HG02840 (cell line): ENCODE measurements at regions not wholly inside any gene's neighbourhood (a gene's known extent, or its start where the extent isn't known, plus 50 kb on each side); places are given as distances from the start of the nearest gene placed in this dataset.
"Not testable (repeated sequence)": the region's sequence is repeated elsewhere in the genome, so short reads cannot be mapped to it uniquely, and the experiment has no call there.

ENCODE experiments used
- ATAC-seq: cut with Tn5 transposase; IDR thresholded peaks from one replicate; pipeline ENCODE4 v1.9.1; 2021; ENCODE audit warnings: mild to moderate bottlenecking, moderate library complexity, moderate number of reproducible peaks; ENCODE audit not compliant: unreplicated experiment, low FRiP score

DNA sequence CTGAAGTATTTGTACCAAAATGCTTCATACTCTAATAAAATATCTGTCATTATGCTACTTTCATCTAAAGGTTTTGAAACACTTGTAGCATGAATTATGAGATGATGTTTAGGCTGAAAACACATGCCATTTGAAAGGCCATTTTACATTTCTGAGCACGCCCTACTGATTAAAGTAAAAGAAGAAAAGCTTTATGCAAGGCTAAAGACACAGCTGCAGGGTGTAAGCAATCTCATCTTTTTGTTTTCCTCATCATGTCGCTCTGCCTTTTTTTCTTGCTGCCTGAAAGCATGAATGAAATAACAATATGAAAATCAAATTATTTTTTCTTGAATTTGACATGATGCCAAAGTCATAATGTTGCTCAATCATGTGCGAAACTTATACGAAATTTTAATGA, 148.6 kb upstream of the ARG1 start:
- ATAC-seq = no peak

DNA sequence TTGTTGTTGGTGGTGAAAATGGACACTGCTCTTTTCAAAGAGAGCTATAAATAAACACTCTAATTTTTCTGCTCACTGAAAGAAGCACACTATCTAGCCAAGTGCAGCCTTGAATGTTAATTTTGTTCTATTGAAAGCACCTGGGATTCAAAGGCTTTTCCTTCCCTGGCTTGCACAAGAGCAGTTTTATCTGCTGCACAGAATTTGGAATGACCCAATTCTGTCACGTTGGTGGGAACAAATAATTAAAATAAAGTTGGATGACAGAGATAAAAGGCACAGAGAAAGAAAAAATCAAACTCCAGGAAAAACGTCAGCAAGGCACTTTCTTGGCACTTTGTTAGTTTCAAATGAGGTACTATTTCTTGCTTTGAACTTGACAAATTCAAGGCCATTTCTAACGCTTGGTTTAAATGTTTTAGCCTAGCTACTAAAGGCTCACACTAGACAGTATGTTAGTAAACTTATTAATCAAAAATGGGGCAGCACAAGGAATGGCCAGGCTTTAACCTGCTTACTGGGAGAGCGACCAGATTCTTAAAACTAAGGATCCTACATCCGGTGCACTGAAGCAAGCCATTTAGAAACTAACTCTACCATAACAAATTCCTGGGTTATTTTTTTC, 145.5 kb upstream of the ARG1 start:
- no peak for ATAC-seq

DNA sequence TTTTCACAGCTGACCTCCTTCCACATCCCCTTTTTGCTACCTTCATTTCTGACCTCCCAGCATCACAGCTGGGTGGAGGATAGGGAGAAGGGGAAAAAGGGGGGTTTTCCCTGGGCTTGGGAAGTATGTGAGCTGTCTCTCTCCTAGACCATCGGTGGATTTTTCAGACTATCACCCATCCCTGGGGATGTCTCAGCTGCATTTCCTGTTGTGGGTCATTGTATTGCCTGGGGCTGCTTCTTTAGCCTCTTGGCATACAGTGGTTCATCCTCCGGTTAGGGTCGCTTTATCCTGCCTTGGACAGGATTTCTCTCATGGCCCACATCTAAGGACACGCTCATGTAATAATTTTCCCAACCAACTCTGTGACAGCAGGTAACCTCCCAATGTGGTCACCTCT, 142.5 kb upstream of the ARG1 start:
- ATAC-seq = no peak

DNA sequence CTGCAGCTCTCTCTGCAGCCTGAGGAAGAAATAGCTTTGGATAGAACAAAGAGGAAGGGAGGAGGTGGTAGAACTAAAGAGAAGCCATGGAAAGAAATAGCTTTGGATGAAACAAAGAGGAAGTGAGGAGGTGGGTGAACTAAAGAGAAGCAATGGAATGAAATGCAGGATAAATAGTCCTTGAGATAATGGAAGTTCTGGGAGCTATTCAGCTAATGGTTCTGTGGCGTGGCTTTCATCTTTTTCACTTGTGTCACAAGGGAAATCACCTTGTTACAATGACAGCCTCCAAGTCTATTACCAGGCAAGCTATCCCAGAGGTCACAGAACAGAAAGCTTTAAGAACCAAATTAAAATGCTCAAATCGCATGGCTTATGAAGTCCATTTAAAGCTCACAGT, 141.3 kb upstream of the ARG1 start:
- no peak for ATAC-seq

DNA sequence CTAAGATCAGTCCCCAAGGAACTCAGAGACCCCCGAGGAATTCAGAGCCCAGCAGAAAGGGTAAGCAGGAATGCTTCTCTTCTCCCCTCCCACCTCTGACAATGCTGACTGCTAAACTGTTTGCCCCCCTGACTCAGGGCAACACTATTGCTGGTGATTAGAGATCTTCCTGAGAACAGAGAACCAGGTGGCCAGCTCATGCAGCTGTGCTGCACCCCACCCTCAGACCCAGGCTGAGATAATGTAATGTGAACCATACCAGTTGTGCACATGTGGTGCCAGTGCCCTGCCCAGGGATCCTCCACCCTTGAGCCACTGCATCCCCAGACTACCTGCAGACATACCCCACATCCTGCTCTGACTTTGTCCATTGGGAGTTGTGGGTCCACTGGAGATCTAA, 139.1 kb upstream of the ARG1 start:
- ATAC-seq = no peak

DNA sequence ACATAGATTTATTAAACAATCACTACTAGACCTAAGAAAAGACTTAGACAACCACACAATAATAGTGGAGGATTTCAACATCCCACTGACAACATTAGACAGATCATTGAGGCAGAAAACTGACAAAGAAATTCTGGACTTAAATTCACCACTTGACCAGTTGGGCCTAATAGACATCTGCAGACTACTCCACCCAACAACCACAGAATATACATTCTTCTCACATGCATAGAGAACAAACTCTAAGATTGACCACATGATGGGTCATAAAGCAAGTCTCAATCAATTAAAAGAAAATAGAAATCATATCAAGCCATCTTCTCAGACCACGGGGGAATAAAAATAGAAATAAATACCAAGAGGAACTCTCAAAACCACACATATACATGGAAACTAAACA, 136.7 kb upstream of the ARG1 start:
- no peak for ATAC-seq

DNA sequence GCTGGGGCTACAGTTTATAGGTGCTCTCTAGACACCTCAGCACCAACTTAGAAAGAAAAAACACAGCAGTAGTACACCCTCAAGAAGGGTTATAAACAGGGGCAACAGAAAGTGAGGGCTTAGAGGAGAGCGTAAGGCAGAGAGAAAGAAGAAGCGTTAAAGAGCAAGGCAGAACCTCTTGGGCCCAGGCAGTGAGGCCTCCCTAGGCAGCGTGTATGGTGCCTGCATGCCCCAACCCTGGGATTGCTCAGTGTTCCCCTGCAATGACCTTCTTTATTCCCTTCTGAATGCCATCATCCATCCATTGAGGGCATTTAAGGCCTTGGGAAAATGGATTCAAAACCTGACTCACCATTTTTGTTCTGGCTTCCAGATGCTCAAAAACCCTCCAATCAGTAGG, 130.0 kb upstream of the ARG1 start:
- no peak for ATAC-seq

DNA sequence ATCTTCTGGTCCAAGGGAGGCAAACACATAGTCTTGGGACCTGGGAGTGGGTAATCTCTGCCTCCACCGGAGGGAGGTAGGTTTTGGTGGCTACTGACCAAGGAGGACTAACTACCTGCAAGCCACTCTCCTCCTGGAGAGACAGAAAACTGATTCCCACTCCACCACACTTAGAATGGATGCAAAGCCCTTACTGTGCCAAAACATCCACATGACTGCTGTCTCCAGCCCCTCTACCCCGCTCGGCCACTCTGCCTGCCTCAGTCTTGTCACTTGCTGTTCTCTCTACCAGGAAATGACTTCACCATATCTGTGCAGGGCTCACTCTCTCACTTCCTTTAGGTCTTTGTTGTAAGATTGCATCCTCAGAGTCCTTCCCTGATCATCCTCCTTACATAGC, 129.5 kb upstream of the ARG1 start:
- no peak for ATAC-seq

DNA sequence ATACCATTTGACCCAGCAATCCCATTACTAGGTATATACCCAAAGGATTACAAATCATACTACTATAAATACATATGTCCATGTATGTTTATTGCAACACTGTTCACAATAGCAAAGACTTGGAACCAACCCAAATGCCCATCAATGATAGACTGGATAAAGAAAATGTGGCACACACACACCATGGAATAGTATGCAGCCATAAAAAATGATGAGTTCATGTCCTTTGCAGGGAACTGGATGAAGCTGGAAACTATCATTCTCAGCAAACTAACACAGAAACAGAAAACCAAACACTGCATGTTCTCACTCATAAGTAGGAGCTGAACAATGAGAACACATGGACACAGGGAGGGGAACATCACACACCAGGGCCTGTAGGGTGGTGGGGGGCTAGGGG, 127.7 kb upstream of the ARG1 start:
- not testable (repeated sequence) for ATAC-seq

DNA sequence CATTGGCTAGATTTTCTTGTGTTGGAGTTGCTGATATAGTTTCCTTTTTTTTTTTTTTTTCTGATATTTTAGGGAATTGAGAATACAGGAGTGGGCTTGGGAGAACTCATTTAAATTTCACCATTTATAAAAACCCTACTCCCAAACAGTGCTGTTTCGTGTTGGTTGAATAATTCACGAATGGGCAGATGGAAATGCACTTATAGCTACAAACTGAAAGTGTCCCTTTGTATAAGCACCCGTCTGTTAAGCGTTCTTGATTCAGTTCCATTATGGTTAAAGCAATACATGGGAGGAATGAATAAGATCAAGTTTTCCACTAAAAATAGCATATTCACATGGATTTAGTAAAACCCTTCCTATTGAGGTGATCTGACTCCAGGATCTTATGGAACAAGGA, 122.2 kb upstream of the ARG1 start:
- ATAC-seq = no peak

DNA sequence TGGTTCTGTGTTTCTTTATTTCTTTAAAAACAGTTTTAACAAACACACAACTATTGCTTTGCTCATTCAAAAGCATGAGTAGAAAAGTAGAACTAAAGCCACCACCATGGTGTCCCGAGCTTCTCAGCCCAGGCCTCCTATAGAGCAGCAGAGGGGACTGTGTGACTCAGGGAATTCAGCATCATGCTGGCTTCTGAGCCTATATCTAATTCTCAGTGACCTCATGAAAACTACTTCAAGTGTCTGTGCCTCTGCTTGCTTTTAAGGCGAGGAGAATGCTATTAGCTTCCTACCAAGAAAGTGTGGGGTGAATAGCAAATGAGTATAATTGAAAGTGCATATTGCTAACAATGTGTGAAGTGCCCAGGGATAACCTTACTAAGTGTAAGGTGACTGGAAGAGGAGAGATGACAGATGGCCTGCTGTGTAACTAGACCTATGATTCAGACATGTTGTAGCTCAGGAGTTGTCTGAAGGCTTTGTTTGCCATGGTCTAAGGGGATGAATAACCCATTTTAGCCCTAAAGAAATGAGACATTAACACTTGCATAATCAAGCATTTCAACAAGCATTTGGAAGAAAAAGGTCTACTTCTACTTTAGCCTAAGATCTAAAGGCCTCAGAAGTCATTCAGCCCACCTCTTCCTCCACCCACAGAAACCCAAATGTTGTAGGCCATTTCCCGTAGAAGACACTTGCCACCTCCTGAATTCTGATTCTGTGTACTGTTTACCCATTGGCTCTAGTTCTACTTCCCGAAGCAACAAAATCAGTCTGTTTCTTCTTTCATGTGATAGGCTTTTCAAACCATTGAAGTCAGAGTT, 121.5 kb upstream of the ARG1 start:
- ATAC-seq = no peak

DNA sequence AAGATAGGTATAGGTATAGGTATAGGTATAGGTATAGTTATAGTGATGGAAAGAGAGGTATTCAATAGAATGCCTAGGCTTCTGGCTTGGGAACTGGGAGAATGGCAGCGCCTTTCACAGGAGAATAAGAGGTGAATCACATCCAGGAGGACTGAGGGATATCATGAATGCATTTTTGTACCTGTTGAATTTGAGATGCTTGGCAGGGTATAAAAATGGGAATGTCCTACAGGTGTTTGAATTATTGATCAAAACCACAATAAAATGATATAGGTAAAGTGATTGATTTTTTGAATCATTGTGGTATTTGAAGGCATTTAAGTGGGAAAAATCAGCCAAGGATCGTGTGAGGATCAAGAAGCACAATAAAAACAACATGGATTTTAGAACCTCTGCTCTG, 119.2 kb upstream of the ARG1 start:
- ATAC-seq = no peak

DNA sequence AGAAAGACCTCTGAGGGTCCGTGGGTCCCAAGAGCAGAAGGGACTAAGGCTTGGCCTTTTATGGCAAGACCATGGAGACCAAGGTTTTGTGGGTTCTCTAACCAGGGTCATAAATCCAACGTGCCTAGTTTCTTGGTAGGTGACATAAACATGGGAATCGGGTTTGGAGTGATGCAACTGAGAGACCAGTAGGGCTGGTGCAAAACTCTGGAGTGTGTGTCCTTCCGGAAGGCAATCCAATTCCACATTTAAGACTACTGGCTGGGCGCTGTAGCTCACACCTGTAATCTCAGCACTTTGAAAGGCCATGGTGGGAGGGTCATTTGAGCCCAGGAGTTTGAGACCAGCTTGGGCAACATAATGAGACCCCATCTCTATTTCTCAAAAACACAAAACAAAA, 116.5 kb upstream of the ARG1 start:
- no peak for ATAC-seq

DNA sequence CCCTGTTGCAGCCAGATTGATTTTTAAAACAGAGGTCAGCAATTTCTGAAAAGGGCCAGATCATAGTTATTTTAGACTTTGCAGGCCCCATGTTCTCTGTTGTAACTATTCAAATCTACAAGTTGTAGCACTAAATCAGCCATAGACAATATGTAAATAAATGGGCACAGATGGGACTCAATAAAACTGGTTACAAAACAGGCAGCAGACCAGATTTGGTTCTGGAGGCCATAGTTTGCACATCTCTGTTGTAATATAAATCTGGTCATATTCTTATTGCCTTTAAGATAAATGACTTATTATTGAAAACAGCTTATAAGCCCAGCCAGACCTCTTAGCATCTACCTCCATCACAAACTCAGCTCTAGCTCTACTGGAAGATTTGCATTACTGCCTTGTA, 114.0 kb upstream of the ARG1 start:
- no peak for ATAC-seq

DNA sequence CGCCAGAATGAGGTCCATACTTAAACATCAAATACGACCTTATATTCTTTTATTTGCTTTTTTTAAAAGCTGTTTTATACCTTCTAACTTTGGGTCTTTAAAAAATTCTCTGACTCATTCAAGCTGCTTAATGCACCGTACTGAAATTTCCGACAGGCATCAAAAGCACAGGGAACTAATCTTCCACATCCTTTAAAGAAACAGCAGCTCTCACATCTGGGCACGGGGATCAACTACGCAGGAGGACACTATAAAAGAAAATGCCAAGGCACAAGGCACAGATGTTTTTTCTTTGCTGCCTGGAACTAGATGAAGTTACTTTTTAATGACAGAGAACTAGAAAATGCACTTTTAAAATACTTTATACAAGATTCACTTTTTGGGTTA, 112.4 kb upstream of the ARG1 start:
- no peak for ATAC-seq

DNA sequence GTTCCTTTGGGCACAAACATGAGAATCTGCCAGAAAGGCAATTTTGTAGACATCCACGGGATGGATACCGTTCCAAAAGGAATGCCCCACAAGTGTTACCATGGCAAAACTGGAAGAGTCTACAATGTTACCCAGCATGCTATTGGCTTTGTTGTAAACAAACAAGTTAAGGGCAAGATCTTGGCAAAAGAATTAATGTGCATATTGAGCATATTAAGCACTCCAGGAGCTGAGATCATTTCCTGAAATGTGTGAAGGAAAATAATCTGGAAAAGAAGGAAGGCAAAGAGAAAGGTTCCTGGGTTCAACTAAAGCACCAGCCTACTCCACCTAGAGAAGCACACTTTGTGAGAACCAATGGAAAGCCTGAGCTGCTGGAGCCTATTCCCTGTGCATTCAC, 103.9 kb upstream of the ARG1 start:
- ATAC-seq = no peak

DNA sequence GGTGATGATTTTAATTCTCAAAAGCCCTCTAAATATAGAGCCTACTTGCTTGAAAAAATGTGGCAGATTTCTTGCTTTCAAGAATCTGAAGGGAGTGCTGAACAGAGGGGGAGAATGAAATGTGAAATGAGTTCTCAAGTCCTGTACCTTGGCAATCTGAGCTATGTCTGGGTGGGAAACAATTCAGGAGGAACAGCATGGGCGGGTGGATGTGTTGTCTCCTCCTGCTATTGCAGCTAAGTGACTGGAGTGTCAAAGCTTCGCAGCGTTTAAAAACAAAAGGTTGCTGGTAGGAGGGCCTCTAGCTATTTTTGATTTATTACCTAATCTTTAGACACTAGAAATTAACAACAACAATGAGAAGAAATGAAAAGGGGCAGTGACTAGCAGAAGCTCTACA, 102.5 kb upstream of the ARG1 start:
- no peak for ATAC-seq

DNA sequence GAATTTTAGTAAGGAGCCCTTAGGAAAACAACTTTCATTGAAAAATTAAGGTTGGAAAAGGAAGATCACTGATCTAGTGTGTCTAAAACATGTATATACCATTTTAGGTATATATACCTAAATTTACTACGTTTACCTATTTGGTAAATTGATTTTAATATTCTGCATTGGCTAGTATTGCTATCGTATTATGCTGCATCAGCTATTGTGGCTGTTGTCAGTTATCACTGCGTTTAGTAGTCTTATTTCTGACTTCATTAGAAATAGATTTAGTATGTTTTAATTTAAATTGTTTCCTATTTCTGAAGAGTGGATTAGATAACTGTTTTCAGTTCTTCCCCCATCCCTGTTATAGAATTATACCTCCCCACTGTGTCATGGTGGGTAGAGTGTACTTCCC, 101.7 kb upstream of the ARG1 start:
- no peak for ATAC-seq

DNA sequence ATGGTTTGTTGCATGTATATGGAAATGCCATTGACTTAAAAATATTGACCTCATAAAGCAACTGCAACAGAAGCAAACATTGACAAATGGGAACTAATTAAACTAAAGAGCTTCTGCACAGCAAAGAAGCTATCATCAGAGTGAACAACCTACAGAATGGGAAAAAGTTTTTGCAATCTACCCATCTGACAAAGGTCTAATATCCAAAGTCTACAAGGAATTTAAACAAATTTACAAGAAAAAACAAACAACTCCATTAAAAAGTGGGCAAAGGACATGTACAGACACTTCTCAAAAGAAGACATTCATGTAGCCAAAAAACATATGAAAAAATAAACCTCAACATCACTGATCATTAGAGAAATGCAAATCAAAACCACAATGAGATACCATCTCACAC, 99.7 kb upstream of the ARG1 start:
- ATAC-seq = not testable (repeated sequence)

DNA sequence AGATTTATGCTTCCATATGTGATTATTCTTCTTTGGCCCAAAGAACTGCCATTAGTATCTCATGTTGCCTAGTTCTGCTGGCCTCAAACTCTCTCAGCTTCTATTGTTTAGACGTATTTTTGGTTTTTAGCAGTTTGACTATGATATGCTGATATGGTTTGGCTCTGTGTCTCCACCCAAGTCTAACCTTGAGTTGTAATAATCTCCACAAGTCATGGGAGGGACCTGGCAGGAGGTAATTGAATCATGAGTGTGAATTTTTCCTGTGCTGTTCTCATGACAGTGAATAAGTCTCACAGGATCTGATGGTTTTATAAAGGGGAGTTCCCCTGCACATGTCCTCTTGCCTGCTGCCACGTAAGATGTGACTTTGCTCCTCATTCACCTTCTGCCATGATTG, 96.7 kb upstream of the ARG1 start:
- ATAC-seq = no peak

DNA sequence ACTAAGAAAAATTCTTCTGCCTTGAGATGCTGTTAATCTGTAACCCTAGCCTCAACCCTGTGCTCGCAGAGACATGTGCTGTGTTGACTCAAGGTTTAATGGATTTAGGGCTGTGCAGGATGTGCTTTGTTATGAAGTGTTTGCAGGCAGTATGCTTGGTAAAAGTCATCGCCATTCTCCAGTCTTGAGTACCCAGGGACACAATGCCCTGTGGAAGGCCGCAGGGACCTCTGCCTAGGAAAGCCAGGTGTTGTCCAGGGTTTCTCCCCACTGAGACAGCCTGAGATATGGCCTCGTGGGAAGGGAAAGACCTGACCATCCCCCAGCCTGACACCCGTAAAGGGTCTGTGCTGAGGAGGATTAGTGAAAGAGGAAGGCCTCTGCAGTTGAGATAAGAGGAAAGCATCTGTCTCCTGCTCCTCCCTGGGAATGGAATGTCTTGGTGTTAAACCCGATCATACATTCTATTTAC, 94.2 kb upstream of the ARG1 start:
- not testable (repeated sequence) for ATAC-seq

DNA sequence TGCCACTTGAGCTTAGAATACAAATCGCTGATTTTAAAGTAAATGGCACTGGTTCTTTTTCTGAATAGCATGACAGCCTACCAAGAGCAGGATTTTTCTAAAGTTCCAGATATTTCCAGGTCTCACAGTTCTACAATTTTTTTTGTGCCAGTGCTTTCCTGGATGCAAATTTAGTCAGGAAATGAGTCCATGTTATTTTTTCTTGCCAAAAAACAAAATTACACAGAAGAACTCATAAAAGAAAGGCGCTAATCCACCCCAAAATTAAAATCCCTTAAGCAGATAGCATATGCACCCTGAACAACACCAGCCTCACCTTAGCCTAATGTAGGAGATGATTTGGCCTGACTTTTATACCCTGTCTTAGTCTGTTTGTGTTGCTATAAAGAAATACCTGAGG, 86.4 kb upstream of the ARG1 start:
- no peak for ATAC-seq
